ENCODE measurements at regions not wholly inside any gene's neighbourhood (a gene's known extent, or its start where the extent isn't known, plus 50 kb on each side); places are given as distances from the start of the nearest gene placed in this dataset.

DNA sequence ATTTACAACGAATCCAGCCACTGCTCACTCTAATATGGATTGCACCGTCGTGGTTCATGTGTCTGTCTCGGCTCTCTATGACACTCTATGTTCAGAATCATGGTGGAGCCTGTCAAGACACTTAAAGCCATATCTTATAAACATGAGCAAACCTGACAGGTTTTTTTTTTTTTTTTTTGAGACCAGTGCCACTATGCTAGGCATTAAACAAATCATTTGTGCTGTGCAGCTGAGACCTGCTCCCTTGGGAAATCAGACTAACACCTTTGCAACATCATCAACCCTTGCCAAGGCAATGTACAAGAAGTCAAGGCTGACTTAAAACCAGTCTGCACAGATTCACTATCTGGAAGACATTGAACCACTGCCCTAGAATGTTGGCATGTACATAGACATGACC, 181.2 kb upstream of the ANK3 start:
- intact Hi-C loops (cut with micrococcal nuclease), result no loop called here
- ChIA-PET CTCF (no interaction called here), POLR2A (no interaction called here)
- DNase-seq, result no peak
- no peak for ATAC-seq (ENCODE audit: low read depth)
- Mint-ChIP-seq H3K4me3 (no peak overlapping the region), H3K9me3 (peaks cover 10% of the 10 kb centered on the region), H3K4me1 (peaks cover 18% of the 10 kb centered on the region), H3K27ac (no peak overlapping the region), H3K27me3 (peaks cover 16% of the 10 kb centered on the region), H3K36me3 (ENCODE audit: low read depth) (no peaks in the 10 kb centered on the region)
- TF ChIP-seq, protein P1, sequence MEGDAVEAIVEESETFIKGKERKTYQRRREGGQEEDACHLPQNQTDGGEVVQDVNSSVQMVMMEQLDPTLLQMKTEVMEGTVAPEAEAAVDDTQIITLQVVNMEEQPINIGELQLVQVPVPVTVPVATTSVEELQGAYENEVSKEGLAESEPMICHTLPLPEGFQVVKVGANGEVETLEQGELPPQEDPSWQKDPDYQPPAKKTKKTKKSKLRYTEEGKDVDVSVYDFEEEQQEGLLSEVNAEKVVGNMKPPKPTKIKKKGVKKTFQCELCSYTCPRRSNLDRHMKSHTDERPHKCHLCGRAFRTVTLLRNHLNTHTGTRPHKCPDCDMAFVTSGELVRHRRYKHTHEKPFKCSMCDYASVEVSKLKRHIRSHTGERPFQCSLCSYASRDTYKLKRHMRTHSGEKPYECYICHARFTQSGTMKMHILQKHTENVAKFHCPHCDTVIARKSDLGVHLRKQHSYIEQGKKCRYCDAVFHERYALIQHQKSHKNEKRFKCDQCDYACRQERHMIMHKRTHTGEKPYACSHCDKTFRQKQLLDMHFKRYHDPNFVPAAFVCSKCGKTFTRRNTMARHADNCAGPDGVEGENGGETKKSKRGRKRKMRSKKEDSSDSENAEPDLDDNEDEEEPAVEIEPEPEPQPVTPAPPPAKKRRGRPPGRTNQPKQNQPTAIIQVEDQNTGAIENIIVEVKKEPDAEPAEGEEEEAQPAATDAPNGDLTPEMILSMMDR (IDR thresholded peaks at IDR 0.05), result no peak

DNA sequence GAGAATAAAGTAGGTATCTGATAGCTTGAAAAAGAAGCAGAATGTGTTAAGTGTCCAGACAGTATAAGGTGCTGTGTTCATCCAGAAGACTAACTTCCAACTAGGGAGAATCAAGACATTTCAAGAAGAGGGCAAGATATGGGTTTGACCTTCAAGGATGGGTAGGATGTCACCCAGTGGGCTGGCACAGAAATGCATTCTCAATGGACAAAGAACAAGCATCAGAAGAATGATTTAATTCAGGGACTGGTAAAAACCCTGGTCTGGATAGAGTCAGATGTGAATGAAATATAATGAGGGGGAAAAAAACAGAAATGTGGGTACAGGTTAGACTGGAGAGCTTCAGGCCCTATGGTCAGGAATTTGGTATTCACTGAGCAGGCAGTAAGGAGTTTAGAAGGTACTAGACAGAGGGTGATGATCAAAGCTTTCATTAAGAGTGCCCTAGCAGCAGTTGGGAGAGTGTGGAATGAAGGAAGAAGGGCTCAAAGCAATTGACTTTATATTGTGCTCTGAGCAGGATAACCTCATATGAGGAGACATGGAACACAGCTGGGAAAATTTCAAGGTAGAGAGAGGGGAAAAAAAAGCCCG, 180.7 kb upstream of the ANK3 start:
- ChIA-PET POLR2A (no interaction called here), CTCF (no interaction called here)
- H3K27ac Mint-ChIP-seq, result no peak overlapping the region
- no peaks in the 10 kb centered on the region for H3K36me3 Mint-ChIP-seq (ENCODE audit: low read depth)
- intact Hi-C loops (cut with micrococcal nuclease), result no loop called here
- H3K4me3 Mint-ChIP-seq, result no peak overlapping the region
- peaks cover 16% of the 10 kb centered on the region for H3K4me1 Mint-ChIP-seq
- TF ChIP-seq, protein P1 (IDR thresholded peaks at IDR 0.05), result no peak
- no peak for DNase-seq
- no peak for ATAC-seq (ENCODE audit: low read depth)
- peaks cover 16% of the 10 kb centered on the region for H3K27me3 Mint-ChIP-seq
- peaks cover 13% of the 10 kb centered on the region for H3K9me3 Mint-ChIP-seq

DNA sequence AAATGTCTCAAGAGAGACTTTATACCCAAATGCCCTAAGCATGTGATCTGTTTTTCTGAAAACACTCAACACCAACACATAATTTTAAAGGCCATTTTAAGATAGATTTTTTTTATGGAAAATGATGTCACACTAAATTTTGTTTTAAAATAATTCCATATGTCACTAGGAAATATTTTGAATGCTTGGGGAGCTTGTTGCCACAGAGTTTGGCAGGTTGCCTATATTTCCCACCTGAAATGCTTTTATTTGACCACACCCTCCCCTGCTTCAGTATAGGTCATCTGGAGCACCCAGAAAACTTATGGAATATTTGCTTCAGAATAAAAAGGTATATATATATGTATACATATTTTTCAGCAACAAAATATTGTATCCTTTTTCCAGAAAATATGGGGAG, 180.0 kb upstream of the ANK3 start:
- H3K4me1 Mint-ChIP-seq, result peaks cover 16% of the 10 kb centered on the region
- H3K27me3 Mint-ChIP-seq, result peaks cover 14% of the 10 kb centered on the region
- no peaks in the 10 kb centered on the region for H3K36me3 Mint-ChIP-seq (ENCODE audit: low read depth)
- POLR2A ChIA-PET, result no interaction called here
- CTCF ChIA-PET, result no interaction called here
- DNase-seq (no peak), ATAC-seq (ENCODE audit: low read depth) (no peak)
- peaks cover 14% of the 10 kb centered on the region for H3K9me3 Mint-ChIP-seq
- no peak overlapping the region for H3K27ac Mint-ChIP-seq
- intact Hi-C loops (cut with micrococcal nuclease), result no loop called here
- H3K4me3 Mint-ChIP-seq, result no peak overlapping the region
- TF ChIP-seq, protein P1 (IDR thresholded peaks at IDR 0.05), result no peak

DNA sequence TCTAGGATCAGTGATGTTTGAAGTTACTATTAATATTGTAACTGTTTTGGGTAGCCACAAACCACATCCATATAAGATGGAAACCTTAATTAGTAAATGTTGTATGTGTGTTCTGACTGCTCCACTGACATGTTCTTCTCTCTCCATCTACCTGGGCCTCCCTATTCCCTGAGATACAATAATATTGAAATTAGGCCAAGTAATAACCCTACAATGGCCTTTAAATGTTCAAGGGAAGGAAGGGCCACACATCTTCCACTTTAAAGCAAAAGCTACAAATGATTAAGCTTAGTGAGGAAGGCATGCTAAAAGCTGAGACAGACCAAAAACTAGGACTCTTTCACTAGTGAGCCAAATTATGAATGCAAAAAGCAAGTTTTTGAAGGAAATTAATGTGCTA, 176.4 kb upstream of the ANK3 start:
- Mint-ChIP-seq H3K36me3 (ENCODE audit: low read depth) (no peaks in the 10 kb centered on the region), H3K27ac (no peak overlapping the region), H3K4me3 (no peak overlapping the region), H3K27me3 (peaks cover 7% of the 10 kb centered on the region), H3K9me3 (peaks cover 14% of the 10 kb centered on the region), H3K4me1 (no peaks in the 10 kb centered on the region)
- intact Hi-C loops (cut with micrococcal nuclease), result no loop called here
- TF ChIP-seq, protein P1 (IDR thresholded peaks at IDR 0.05), result no peak
- DNase-seq, result no peak
- no peak for ATAC-seq (ENCODE audit: low read depth)
- ChIA-PET CTCF (no interaction called here), POLR2A (no interaction called here)

DNA sequence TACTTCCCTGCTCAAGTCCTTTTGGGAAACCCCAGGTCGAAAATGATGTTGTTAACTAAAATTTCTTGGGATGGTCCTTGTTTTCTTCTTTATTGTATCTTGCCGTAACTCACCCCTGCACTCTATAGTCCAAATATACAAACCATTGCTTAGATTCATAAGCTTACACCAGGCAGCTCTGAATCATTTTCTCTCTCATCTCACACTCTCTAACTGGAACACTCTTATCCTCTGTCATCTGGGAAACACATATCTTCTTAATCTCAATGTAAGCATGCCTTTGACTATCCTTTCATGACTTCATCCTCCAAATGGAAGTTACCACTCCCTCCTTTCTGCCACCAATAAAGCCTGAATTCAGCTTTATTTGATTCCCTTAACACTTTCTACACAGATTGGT, 175.8 kb upstream of the ANK3 start:
- ChIA-PET CTCF (no interaction called here), POLR2A (no interaction called here)
- no peak overlapping the region for H3K27ac Mint-ChIP-seq
- H3K4me1 Mint-ChIP-seq, result peaks cover 1% of the 10 kb centered on the region
- DNase-seq (no peak), ATAC-seq (ENCODE audit: low read depth) (no peak)
- intact Hi-C loops (cut with micrococcal nuclease), result no loop called here
- TF ChIP-seq, protein P1 (IDR thresholded peaks at IDR 0.05), result no peak
- H3K27me3 Mint-ChIP-seq, result peaks cover 5% of the 10 kb centered on the region
- no peaks in the 10 kb centered on the region for H3K36me3 Mint-ChIP-seq (ENCODE audit: low read depth)
- H3K9me3 Mint-ChIP-seq, result peaks cover 14% of the 10 kb centered on the region
- H3K4me3 Mint-ChIP-seq, result no peak overlapping the region

All from activated B cell treated with CpG ODN at 0.5 μM for 24 hours (primary cell).